GM21723 (cell line): ENCODE measurements at regions not wholly inside any gene's neighbourhood (a gene's known extent, or its start where the extent isn't known, plus 50 kb on each side); places are given as distances from the start of the nearest gene placed in this dataset.
"Not testable (repeated sequence)": the region's sequence is repeated elsewhere in the genome, so short reads cannot be mapped to it uniquely, and the experiment has no call there.

Experiments
- ATAC-seq: cut with Tn5 transposase; IDR thresholded peaks from one replicate; pipeline ENCODE4 v1.9.1; 2021; ENCODE audit warnings: mild to moderate bottlenecking, moderate library complexity; ENCODE audit not compliant: unreplicated experiment

DNA sequence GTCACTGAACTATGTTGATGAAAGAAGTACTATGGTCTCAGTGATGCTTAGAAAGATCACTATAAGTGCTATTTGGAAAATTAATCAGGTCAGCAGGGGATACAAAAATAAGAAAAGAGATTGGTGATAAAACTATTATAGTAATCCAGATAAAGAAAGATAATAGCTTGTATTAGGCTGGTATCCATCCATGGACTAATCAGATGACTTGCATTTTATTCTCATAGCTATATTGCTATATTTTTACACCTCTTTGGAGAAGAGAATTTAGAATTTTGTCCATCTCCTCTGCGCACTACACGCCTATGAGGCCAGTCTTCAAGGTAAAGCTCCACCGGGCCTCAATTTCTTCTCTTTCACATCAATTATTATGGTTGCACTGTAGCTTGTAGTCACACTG lies 635.1 kb upstream of the DDX18 start:
- ATAC-seq = no peak

DNA sequence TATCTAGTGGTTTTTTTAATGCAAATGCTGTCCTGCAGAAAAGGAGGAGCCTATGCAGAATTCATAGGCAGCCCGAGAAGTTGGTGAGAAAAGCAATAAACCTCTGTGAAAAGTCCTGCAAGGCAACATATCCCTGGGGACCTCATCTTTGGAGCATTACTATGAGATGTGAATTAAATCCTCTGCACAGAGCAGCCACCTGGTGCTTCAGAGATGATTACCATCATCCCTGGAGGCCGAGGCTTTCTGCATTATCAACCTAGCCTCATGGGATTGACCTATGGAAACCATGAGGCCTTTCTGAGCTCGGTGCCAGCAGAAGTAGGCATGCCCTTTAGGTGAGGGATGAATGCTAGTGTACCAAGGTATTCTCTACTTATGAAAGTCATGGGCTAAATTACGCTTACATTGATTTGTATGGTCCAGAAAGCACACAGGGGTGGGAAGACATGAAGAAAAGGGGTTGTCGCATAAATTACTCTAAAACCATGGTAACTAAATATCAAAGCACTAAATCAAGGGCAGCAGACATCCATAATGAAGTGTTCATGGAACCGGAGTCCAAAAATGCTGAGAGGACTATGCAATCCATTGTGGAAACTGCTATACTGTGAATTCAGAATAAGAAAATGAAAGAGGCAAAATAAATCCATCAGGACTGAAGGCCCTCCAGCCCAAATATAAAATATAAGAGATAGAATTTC lies 623.5 kb upstream of the DDX18 start:
- no peak for ATAC-seq

DNA sequence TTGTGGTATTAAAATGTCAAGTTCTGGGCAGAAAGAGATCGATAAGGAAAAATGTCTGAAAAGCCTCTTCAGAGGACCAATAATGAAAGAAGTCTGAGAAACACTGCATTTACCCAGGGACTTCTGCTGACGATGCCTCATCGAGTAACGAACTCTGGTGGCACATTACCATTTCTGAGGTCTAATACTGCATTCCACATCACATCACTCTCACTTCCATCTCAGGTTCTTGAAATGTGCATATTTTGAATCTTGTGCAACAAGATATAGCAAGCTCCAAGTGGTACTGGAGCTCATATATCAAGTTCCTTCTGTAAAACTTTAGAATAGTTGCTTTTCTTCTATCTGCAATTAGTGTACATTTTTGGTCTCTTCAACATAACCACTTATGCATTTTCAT lies 619.1 kb upstream of the DDX18 start:
- no peak for ATAC-seq

DNA sequence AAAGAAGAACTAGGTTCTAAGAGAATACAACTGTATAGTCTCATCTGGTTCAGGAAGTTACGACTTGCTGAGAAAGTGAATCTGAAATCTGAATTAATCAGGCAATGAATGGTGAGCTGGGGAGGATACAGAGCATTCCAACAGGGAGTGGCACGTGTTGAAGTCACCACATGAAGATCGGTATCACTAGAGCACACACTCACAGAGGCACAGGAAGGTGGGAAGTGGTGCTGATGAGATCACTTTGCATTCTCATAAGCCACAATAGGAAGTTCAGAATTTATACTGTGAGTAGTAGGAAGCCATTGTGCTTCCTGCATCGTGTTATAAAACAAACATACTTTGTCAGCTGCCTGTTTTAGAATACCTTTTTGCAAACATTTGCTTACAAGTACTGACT lies 615.0 kb upstream of the DDX18 start:
- ATAC-seq = no peak

DNA sequence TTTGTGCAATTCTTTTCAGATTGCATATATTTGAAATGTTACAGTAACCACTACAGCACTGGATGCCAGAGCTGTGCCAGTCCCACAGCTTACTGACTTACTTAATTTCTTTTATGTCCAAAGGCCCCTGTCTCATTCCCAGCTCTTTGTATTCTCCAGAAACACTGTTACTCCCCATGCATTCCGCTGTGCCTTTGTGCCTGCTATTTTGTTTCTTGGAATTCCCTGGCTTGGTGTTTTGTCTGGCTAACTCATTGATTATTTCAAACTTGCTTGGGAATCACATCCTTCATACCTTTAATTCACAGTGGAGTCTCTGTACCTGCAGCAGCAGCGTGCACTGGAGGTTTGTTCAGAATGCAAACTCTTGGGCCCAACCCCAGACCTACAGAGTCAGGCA lies 601.9 kb upstream of the DDX18 start:
- ATAC-seq = no peak

DNA sequence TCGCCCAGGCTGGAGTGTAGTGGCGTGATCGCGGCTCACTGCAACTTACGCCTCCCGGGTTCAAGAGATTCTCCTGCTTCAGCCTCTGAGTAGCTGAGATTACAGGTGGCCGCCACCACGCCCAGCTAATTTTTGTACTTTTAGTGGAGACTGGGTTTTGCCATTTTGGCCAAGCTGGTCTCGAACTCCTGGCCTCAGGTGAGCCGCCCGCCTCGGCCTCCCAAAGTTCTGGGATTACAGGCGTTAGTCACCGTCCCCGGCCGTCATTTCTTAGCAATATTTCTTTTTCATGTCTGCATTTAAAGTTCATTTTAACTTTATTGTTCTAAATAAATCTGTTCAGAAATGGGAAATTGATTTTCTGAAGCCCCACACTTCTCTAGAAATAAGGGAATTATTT lies 597.3 kb upstream of the DDX18 start:
- no peak for ATAC-seq

DNA sequence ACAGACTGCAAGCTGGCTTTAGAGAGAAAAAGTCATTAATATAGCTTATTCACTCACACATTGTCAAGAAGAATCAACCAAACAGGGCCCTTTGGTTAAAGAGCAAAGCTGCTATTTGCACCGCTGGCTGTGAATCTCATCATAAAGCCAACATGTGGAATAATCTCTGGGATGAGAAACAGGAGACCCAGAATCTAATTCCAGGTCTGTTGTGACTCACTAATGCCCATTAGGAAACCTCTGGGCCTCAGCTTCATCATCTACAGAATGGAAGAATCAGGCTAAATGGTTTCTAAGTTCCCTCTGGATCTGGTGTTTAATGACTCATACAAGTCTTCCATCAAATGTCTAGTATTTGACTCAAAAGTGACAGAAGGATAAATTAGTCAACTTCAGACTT lies 591.7 kb upstream of the DDX18 start:
- no peak for ATAC-seq

DNA sequence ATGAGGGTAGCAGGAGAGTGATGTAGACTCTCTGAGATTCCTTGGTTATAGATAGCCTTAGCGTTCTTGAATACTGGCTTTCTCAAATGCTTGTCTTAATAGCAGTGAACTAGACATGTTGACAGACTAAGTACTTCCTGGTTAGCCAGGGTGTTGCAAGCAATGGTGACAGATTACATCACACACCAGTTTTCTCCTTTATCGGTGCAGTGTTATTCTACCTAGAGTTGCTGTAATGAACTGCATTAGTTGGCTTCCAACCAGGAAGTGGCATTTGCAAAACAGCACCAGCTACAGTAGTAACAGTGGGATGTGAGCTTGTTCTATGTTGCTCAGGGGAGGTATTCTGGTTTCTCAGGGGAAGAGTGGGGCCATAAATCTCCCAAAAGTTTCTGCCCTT lies 582.2 kb upstream of the DDX18 start:
- ATAC-seq = no peak

DNA sequence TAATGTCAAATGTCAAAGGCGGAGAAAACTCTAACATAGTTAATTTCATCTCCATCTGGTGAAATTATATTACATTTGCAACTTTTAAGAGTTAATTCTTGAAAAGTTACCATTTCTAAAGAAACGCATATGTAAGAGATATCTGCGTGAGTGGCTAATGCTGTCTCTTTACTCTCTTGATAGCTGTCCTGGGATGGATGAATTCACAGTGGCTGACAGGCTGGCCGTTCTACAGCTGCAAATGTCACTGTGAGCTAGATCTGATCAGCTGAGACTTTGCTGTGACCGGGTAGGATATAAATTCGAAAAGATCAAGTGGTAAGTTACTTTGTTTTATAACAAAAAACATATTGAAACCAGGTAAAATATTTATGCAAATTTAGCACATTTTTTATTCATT lies 557.1 kb upstream of the DDX18 start:
- ATAC-seq = no peak

DNA sequence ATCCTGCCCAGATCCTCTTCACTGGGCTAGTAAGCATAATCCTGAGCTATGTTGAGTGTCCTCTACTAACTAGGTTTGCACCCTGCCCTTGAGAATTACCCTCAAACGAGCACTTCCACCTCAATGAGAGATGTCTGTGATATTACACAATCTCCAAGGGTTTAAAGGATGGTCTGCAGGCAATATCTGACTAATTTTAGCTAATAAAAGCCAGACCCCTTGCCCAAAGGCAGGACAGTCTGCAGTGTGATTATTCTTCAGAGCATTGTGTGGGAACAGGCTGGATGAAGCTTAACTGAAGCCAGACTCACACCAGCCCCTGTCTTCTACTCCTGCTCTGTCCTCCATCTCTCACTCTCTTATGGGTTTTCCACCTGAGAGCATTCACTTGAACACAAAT lies 544.9 kb upstream of the DDX18 start:
- ATAC-seq = no peak

DNA sequence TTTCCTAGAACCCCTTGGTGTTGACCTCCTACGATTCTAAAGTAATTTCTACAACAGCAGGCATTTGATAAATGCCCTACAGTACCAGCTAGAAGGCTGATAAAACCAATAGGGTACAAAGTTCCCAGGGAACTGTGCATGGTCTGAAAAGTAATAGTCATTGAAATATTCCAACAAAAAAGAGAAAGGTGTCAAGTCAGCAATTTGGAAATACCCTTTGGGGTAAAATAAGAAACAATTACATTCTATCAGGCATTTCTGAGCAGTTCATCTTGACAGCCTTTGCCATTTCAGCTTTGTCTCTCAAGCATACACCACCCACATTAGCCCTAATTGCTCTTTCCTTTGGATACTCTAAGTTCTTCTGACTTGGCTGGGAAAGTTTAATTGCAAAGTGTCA lies 542.9 kb upstream of the DDX18 start:
- no peak for ATAC-seq

DNA sequence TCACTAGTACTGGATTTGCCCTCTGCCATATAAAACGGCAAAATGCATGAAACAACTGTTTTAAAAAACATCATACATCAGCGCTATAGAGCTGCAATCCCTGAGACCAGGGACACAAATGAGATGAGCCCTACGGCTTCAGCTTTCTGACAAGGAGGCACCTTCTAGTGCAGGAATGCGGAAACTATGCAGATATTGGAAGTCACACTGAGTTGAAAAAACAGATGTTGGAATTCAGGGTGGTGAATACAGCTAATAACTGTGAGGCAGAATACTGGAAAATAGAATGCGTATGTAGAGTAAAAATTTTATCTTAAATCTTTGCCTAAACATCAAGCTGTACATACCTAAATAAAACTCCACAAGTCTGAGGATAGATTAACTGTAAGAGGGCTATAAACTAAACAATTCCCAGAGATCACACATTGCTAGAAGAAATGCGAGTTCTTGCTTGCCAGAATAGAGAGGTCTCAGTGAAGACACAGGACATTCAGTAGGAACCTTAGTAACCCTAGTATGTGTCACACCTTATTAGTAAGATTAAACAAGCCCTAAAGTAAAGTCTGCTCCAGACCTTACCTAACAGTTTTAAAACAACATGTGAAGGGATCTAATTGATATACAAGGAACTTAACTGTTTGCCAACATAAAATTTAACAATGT lies 541.4 kb upstream of the DDX18 start:
- no peak for ATAC-seq

DNA sequence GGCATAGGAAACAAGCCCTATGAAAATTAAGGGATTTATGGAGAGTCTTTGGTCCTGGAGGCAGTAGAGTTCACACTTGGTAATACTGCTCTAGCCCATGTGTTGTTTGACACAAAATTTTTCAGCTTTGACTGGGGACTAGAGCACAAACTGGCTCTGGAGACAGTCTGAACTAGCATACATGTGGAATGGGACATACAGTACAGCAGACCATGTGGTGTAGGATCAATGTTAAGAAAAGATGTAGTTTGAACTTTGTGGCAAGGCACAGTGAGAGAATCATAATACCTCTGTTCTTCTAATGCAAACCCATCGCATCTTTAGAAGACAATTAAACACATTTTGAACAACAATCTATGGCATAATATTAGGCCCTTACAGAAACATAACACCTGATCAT lies 521.5 kb upstream of the DDX18 start:
- no peak for ATAC-seq

DNA sequence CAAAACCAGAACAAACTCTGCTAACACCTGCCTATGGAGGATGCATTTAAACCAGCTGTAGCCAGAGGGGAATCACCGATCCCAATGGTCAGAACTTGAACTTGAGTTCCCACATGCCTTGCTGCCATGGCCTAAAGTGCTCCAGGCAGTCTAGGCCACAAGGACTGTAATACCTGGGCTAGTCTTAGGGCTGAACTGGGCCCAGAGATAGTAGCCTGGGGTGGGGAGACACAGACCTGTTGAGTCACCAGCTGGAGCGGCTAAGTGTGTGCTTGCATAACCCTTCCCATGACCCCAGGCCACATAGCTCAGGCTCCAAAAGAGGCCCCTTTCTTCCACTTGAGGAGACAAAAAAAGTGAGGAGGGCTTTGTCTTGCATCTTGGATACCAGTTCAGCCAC lies 515.0 kb upstream of the DDX18 start:
- no peak for ATAC-seq

DNA sequence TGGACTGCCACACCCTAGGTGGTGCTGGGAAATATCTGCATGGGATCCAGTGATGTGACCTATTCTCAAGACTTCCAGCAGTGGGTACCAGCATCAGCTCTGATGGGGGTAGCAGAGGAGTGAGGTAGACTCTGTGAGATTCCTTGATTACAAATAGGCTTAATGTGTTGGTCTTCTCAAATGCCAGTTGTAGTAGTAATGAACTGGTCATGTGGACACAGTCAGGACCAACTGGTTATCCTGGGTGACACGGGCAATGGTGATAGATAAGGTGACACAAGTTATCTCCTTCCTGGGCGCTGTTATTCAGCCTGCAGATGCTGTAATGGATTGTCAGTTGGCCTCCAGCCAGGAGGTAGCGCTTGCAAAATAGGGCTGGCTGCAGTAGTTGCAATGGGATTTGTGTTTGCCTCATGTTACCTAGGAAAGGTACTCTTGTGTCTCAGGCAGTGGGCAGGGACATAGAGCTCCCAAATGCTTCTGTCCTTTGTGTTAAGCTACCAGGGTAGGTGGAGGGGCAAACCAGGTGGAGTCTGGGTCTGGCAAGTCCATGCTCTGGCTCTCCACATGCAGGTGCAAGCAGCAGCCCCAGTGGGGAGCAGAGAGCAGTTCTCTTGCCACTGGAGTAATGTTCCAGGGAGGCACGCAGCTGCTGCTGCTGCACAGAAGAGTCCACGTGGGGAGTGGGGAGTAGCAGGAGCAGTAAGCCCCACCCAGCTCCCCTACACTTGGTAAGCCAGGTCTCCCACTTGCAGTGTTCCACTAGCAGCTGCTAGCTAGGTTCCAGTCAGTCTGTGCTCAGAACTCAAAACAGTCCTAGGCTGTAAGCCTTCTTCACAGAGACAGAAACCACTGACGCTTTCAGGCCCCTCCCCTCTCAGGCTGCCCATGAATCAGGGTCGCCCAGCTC lies 505.4 kb upstream of the DDX18 start:
- ATAC-seq = no peak

DNA sequence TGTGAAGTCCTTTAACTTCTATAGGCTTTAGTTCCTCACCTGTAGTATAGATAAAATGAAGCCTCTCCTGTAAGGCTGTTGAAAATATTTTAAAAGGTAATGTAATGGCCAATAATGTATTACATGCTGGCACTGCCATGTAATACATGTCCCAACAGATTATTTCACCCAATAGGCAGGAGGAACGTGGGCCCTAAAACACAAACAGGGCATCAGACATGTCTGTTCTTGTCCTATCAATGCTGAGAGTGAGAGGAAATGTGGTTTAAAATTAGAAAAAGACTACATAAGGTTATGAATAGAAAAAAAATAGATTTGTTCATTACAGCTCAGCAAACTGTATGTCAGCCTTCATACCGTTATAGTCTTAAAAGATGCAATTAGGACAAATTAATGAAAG lies 492.7 kb upstream of the DDX18 start:
- ATAC-seq = no peak

DNA sequence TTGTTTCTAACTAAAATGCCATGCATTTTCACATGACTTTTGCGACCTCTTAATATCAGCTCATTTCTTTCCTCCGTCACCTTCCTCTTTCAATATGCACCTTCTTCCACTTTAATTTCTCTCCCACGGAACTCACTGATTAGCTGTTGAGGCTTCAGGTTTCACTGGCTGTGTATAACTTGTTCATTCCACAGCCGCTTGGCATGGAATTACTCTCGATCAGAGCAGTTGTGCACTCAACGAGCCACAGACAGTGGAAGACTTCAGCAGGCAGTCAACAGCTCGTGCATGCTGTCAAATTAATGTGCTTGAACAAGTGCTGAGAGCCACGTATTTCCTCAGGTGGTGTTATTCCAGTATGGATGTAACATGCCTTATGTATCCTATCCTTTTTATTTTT lies 491.2 kb upstream of the DDX18 start:
- ATAC-seq = no peak

DNA sequence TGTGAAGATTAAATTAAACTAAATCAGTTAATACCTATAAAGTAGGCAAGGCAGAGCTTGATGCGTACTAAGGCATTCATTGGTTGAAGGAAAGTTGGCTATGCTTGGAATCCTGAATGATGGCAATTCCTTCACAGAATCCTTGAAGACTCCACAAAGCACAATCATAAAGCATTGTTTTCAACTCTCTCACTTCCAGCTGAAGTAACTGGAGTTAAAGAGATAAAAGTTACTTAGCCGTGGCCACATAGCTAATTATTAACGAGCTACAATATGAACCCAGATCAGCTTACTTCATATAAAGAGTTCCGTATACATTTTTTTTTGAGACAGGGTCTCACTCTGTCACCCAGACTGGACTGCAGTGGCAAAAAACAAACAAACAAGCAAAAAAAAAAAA lies 483.9 kb upstream of the DDX18 start:
- ATAC-seq = no peak

DNA sequence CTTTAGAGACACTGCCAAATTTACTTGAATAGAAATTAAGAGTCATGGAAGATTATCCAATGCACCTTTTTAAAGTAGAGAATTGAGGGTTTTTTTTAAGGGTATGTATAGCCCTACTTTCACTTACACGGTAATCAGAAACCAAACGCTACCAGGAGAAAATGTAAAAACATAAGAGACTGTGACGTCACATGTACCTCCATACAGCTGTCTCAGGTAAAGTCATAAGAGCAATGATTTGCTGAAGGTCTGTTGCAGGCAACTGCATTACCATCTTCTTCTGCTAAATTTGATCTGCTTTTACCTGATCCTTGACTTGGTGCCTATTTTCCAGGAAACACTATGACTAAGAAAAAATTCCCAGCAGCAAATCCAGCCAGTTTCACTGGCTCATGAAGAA lies 478.5 kb upstream of the DDX18 start:
- ATAC-seq = no peak

DNA sequence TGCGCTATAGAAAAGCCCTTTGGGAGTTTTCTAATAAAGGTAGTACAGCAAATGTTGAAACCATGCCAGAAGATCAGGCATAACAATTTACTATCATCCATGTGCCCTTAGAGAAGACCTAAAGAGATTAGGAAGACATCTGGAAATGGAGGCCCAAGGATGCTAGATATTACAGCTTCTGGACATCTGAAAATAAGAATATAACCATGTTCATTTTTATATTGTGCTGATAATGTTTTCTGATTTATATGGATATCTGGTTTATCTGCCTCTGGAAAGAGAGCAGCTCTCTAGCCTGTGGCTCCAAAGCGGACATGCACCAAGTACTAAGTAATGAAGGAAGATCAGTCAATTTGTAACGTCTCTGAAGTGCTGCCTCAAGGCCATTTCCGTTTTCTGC lies 478.0 kb upstream of the DDX18 start:
- no peak for ATAC-seq

DNA sequence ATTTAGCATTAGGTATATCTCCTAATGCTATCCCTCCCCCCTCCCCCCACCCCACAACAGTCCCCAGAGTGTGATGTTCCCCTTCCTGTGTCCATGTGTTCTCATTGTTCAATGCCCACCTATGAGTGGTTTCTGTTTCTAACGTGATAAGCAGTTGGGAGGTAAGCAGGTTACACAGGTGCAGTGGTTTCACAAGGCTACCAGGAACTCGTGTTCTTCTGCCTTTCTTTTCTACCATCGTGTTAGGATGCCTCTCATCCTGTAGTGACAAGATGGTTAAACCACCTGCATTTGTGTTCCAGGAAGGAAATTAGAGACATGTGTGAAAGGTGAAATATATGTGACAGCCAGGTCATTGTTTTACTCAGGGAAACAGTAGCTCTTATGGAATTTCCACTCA lies 476.5 kb upstream of the DDX18 start:
- ATAC-seq = not testable (repeated sequence)

DNA sequence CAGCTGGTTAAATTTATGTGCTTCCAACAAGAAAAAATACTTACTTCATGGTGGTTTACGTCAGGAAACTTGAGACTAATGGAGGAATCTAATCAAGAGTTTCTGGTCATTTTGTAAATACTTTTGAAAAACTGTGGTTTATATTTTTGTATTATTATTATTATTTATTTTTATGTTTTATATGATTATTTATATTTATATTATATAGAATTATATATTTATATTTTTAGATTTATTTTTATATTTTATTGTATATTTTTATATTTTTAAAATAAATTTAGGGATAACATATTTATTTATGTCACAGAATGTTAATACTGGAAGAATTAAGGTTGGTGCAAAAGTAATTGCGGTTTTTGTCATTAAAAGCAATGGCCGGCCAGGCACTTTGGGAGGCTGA lies 474.5 kb upstream of the DDX18 start:
- no peak for ATAC-seq
